SU-DHL-6 (cell line): ENCODE measurements at regions not wholly inside any gene's neighbourhood (a gene's known extent, or its start where the extent isn't known, plus 50 kb on each side); places are given as distances from the start of the nearest gene placed in this dataset.

Source experiments
- H2AFZ ChIP-seq: fragments of 200-600 bp; sonication (generic); 2 replicates; pipeline ENCODE4 v1.6.1; 2014; ENCODE audit warnings: low read depth, mild to moderate bottlenecking, moderate library complexity, mixed read lengths, antibody characterized with exemption, low read length; ENCODE audit not compliant: severe bottlenecking
- H3F3A ChIP-seq: fragments of 200-600 bp; shearing (Covaris generic); 2 replicates; pipeline ENCODE4 v1.6.0; 2016; ENCODE audit warnings: antibody characterized with exemption, mild to moderate bottlenecking; ENCODE audit not compliant: insufficient read depth
- H3K27ac ChIP-seq: fragments of 200-600 bp; sonication (generic); 2 replicates; pipeline ENCODE4 v1.5.1; 2016; ENCODE audit warnings: low read depth, mild to moderate bottlenecking, low read length, moderate library complexity, mixed read lengths
- H3K27me3 ChIP-seq: fragments of 200-600 bp; sonication (generic), shearing (Covaris generic); 2 replicates; pipeline ENCODE4 v1.6.0; 2014; ENCODE audit warnings: mild to moderate bottlenecking, low read length
- H3K36me3 ChIP-seq: fragments of 200-600 bp; sonication (generic); 2 replicates; pipeline ENCODE4 v1.6.1; 2014; ENCODE audit warnings: mild to moderate bottlenecking, low read length, mixed read lengths
- H3K4me2 ChIP-seq: fragments of 300-600, 200-600 bp; shearing (Covaris generic), sonication (generic); 2 replicates; pipeline ENCODE4 v1.6.0; 2014; ENCODE audit warnings: low read length, low read depth, mild to moderate bottlenecking; ENCODE audit not compliant: poor library complexity, severe bottlenecking
- H3K4me3 ChIP-seq: fragments of 200-600 bp; sonication (generic); 2 replicates; pipeline ENCODE4 v1.5.1; 2014; ENCODE audit warnings: antibody characterized with exemption, low read length, mild to moderate bottlenecking, mixed read lengths; ENCODE audit not compliant: insufficient read depth, poor library complexity, severe bottlenecking
- H3K79me2 ChIP-seq: fragments of 200-600 bp; sonication (generic); 2 replicates; pipeline ENCODE4 v1.6.1; 2014; ENCODE audit warnings: mild to moderate bottlenecking, low read length, moderate library complexity; ENCODE audit not compliant: insufficient read depth
- H3K9ac ChIP-seq: fragments of 200-600 bp; sonication (generic); 2 replicates; pipeline ENCODE4 v1.7.0; 2014; ENCODE audit warnings: mild to moderate bottlenecking, low read length
- H3K9me2 ChIP-seq: fragments of 200-600 bp; sonication (generic); replicated peaks from 2 replicates; pipeline ENCODE4 v1.6.1; 2014; ENCODE audit warnings: low read length; ENCODE audit not compliant: insufficient read depth
- H3K9me3 ChIP-seq: fragments of 200-600 bp; sonication (generic); 2 replicates; pipeline ENCODE4 v1.6.1; 2014; ENCODE audit warnings: low read length, mixed read lengths; ENCODE audit not compliant: insufficient read depth
- H4K20me1 ChIP-seq: fragments of 200-600 bp; sonication (generic); 2 replicates; pipeline ENCODE4 v1.6.1; 2014; ENCODE audit warnings: low read depth, mild to moderate bottlenecking, antibody characterized with exemption, low read length, moderate library complexity, mixed read lengths
- CTCF ChIP-seq: fragments of 200-600 bp; sonication (generic); IDR thresholded peaks from one replicate; pipeline ENCODE4 v1.5.1; 2017; ENCODE audit warnings: antibody characterized with exemption, mild to moderate bottlenecking, low read length, moderate library complexity; ENCODE audit not compliant: insufficient read depth, poor library complexity, severe bottlenecking
- EZH2phosphoT487 ChIP-seq: fragments of 200-600 bp; sonication (generic), shearing (Covaris generic); conservative IDR thresholded peaks from 2 replicates; pipeline ENCODE4 v1.6.1; 2018; ENCODE audit warnings: mild to moderate bottlenecking, antibody characterized with exemption, low read length, moderate library complexity, mixed read lengths

- H3K27ac ChIP-seq: no peak overlapping the region
- no peaks in the 10 kb centered on the region for H3K27me3 ChIP-seq
- H2AFZ ChIP-seq: no peak overlapping the region
- H3K9me3 ChIP-seq: 0 out of 2 replicates have a peak, but pooled peaks cover 7% of the 10 kb centered on the region
- no peak overlapping the region for H3K4me2 ChIP-seq
- H3F3A ChIP-seq: no peaks in the 10 kb centered on the region
- H3K9ac ChIP-seq: no peak overlapping the region
- TF ChIP-seq CTCF (no peak), EZH2phosphoT487 (no peak)
- H3K9me2 ChIP-seq: no peaks in the 10 kb centered on the region
- no peak overlapping the region for H3K4me3 ChIP-seq
- no peaks in the 10 kb centered on the region for H4K20me1 ChIP-seq
- no peaks in the 10 kb centered on the region for H3K36me3 ChIP-seq
- no peaks in the 10 kb centered on the region for H3K79me2 ChIP-seq
These were observed 611.4 kb downstream of the TNS3 start for GRCh38 chr7:46970476-46970875.

GRCh38 chr7:46970131-46970430, 611.8 kb downstream of the TNS3 start:
- Histone ChIP-seq H3K9me3 (0 out of 2 replicates have a peak, but pooled peaks cover 7% of the 10 kb centered on the region), H3K27me3 (no peaks in the 10 kb centered on the region), H2AFZ (no peak overlapping the region), H3F3A (no peaks in the 10 kb centered on the region), H3K9ac (no peak overlapping the region), H3K4me3 (no peak overlapping the region), H3K4me2 (no peak overlapping the region), H3K27ac (no peak overlapping the region), H3K9me2 (no peaks in the 10 kb centered on the region), H4K20me1 (no peaks in the 10 kb centered on the region), H3K36me3 (no peaks in the 10 kb centered on the region), H3K79me2 (no peaks in the 10 kb centered on the region)
- TF ChIP-seq EZH2phosphoT487: no peak
- no peak for TF ChIP-seq CTCF

- Histone ChIP-seq H3K9me2 (no peaks in the 10 kb centered on the region), H3F3A (no peaks in the 10 kb centered on the region), H3K4me2 (no peak overlapping the region), H3K36me3 (no peaks in the 10 kb centered on the region), H3K9ac (no peak overlapping the region), H3K9me3 (0 out of 2 replicates have a peak, but pooled peaks cover 7% of the 10 kb centered on the region), H4K20me1 (no peaks in the 10 kb centered on the region), H2AFZ (no peak overlapping the region), H3K27ac (no peak overlapping the region), H3K4me3 (no peak overlapping the region), H3K79me2 (no peaks in the 10 kb centered on the region), H3K27me3 (no peaks in the 10 kb centered on the region)
- TF ChIP-seq CTCF: no peak
- TF ChIP-seq EZH2phosphoT487: no peak
These were observed 612.4 kb downstream of the TNS3 start for GRCh38 chr7:46969303-46970130.
